K562 (cell line): ENCODE measurements at regions not wholly inside any gene's neighbourhood (a gene's known extent, or its start where the extent isn't known, plus 50 kb on each side); places are given as distances from the start of the nearest gene placed in this dataset.

Experiments
- ATAC-seq: fragments of 200-7000 bp; cut with Tn5 transposase; 3 replicates; pipeline ENCODE4 v1.9.1; 2020; ENCODE audit warnings: moderate library complexity
- BruUV-seq: library from RNA; stranded (reverse); fragments of 400-500 nt; replicated peaks from 2 replicates; lab custom pipeline; 2021; lab: Mats Ljungman, UMichigan
- CTCF ChIA-PET: fragments of 300-600 bp; formaldehyde crosslinking; extraction: SDS; loops from one replicate; lab custom pipeline; 2021; ENCODE audit warnings: low intra/inter-chr PET ratio; lab: Yijun Ruan, JAX
- POLR2A ChIA-PET: fragments of 300-600, 350-650 bp; sonication (Branson Sonifier 250); formaldehyde crosslinking; extraction: SDS; loops from one replicate; lab custom pipeline; 2021; ENCODE audit warnings: antibody characterized with exemption, inconsistent platforms; lab: Yijun Ruan, JAX
- DNase-seq, 4 experiments: peaks; one replicate each; pipeline versions ENCODE4 v3.0.0 to v3.0.0-alpha.2; 2011 to 2018; ENCODE audit warnings: low spot score in 3 of 4, mixed read lengths in 3 of 4; ENCODE audit errors: extremely low read depth in 1 of 4
- FAIRE-seq: peaks from 2 replicates; lab custom pipeline; 2011; peaks lifted over from hg19 to GRCh38; lab: Jason Lieb, UNC
- H2AFZ ChIP-seq: 2 replicates; pipeline ENCODE4 v1.6.0; 2011; ENCODE audit warnings: low read depth, low read length, control low read depth, inconsistent platforms
- H3K27ac ChIP-seq: fragments of 200-600 bp; 3 replicates; pipeline ENCODE4 v1.8.0; 2011; ENCODE audit warnings: low read depth, mild to moderate bottlenecking, control low read depth, inconsistent platforms, low read length, moderate library complexity, mixed read lengths; ENCODE audit errors: extremely low read depth
- H3K27me3 ChIP-seq, 2 experiments: fragments of 300-600 bp in 1 of 2; 2 replicates in 1 of 2; 3 replicates in 1 of 2; pipeline versions ENCODE4 v1.6.0 to v1.8.0; 2011; ENCODE audit warnings: inconsistent platforms in 2 of 2, low read length in 2 of 2, mild to moderate bottlenecking in 1 of 2, mixed read lengths in 1 of 2, moderate library complexity in 1 of 2; ENCODE audit not compliant: control insufficient read depth in 2 of 2, insufficient read depth in 2 of 2
- H3K36me3 ChIP-seq: fragments of 300-600 bp; 3 replicates; pipeline ENCODE4 v1.8.0; 2011; ENCODE audit warnings: mild to moderate bottlenecking, low read length, inconsistent platforms; ENCODE audit not compliant: control insufficient read depth, insufficient read depth
- H3K4me1 ChIP-seq, 2 experiments: fragments of 200-600 bp in 1 of 2; replicated peaks in 1 of 2; 2 replicates in 1 of 2; 3 replicates in 1 of 2; pipeline versions ENCODE4 v1.5.1 to v1.8.0; 2011; ENCODE audit warnings: inconsistent platforms in 2 of 2, low read length in 2 of 2, mild to moderate bottlenecking in 1 of 2, mixed read lengths in 1 of 2, moderate library complexity in 1 of 2; ENCODE audit not compliant: control insufficient read depth in 2 of 2, insufficient read depth in 2 of 2
- H3K4me2 ChIP-seq: 2 replicates; pipeline ENCODE4 v1.6.1; 2011; ENCODE audit warnings: low read length, control low read depth, inconsistent platforms, mixed read lengths; ENCODE audit not compliant: insufficient read depth
- H3K4me3 ChIP-seq: fragments of 200-600 bp; sonication (generic), shearing (Covaris generic); 2 replicates; pipeline ENCODE4 v1.5.1; 2016; ENCODE audit warnings: control low read depth, inconsistent platforms
- H3K79me2 ChIP-seq: fragments of 200-600 bp; 3 replicates; pipeline ENCODE4 v1.8.0; 2011; ENCODE audit warnings: low read length, inconsistent platforms; ENCODE audit not compliant: control insufficient read depth, insufficient read depth
- H3K9ac ChIP-seq, 2 experiments: 2 replicates each; pipeline versions ENCODE4 v1.6.0 to v1.6.1; 2011; ENCODE audit warnings: low read depth in 2 of 2, low read length in 2 of 2, control low read depth in 1 of 2, inconsistent platforms in 1 of 2, mild to moderate bottlenecking in 1 of 2, mixed read lengths in 1 of 2; ENCODE audit not compliant: insufficient read depth in 1 of 2
- H3K9me1 ChIP-seq: one replicate; pipeline ENCODE4 v1.6.0; 2011; ENCODE audit warnings: inconsistent platforms, mild to moderate bottlenecking, low read length, moderate library complexity; ENCODE audit not compliant: control insufficient read depth, insufficient read depth
- H3K9me3 ChIP-seq: replicated peaks from 2 replicates; pipeline ENCODE4 v1.5.1; 2011; ENCODE audit warnings: low read depth, low read length, inconsistent platforms; ENCODE audit not compliant: control insufficient read depth, insufficient read depth
- H4K20me1 ChIP-seq: replicated peaks from 2 replicates; pipeline ENCODE4 v1.6.1; 2011; ENCODE audit warnings: low read length, inconsistent platforms, mixed read lengths; ENCODE audit not compliant: control insufficient read depth, insufficient read depth
- CEBPB ChIP-seq: fragments of 450-650 bp; IDR thresholded peaks from 2 replicates; pipeline ENCODE4 v1.6.1; 2016; ENCODE audit warnings: missing genetic modification characterization, missing compliant biosample characterization
- GTF2E2 ChIP-seq: fragments of 200-800 bp; sonication (Bioruptor generic); IDR thresholded peaks from 2 replicates; pipeline ENCODE4 v1.6.1; 2016; ENCODE audit warnings: missing genetic modification characterization, missing compliant biosample characterization
- L3MBTL2 ChIP-seq: fragments of 450-650 bp; IDR thresholded peaks from 2 replicates; pipeline ENCODE4 v1.6.1; 2016; ENCODE audit warnings: mild to moderate bottlenecking, moderate library complexity
- RFX1 ChIP-seq: fragments of 450-650 bp; IDR thresholded peaks from 2 replicates; pipeline ENCODE4 v1.6.1; 2016; ENCODE audit warnings: mild to moderate bottlenecking, moderate library complexity
- TAF1 ChIP-seq: IDR thresholded peaks from 2 replicates; pipeline ENCODE4 v1.6.1; 2011; ENCODE audit warnings: mild to moderate bottlenecking, low read length, moderate library complexity; ENCODE audit not compliant: insufficient read depth, control insufficient read depth, severe bottlenecking; ENCODE audit errors: extremely low read depth
- ZNF253 ChIP-seq: fragments of 250-450 bp; sonication (Bioruptor Pico); conservative IDR thresholded peaks from 2 replicates; pipeline ENCODE4 v1.6.1; 2021; ENCODE audit warnings: mild to moderate bottlenecking
- WGBS: fragments of 100-300 bp; shearing (Covaris generic); methylation state at CpG from one replicate; pipeline ENCODE4 v1.1.6; 2016; ENCODE audit warnings: low coverage, mixed read lengths; ENCODE audit not compliant: insufficient coverage; ENCODE audit errors: missing lambda C conversion rate; 5-methylcytosine and 5-hydroxymethylcytosine counted together
- in situ Hi-C: fragments of 300-500 bp; cut with MboI; formaldehyde crosslinking; loops from 4 replicates; pipeline ENCODE4 v1.15.0; 2018; ENCODE audit warnings: inconsistent platforms, mixed read lengths
- intact Hi-C: fragments of 100-400 bp; cut with micrococcal nuclease; formaldehyde crosslinking; loops from 2 replicates; pipeline ENCODE4 v1.14.2; 2022
- TF ChIP-seq, protein P1 (sequence below), 2 experiments: fragments of 450-650 bp; IDR thresholded peaks; 2 replicates each; pipeline ENCODE4 v1.6.1; 2016; ENCODE audit warnings: mild to moderate bottlenecking in 2 of 2, borderline replicate concordance in 1 of 2, low read depth in 1 of 2, moderate library complexity in 1 of 2

DNA sequence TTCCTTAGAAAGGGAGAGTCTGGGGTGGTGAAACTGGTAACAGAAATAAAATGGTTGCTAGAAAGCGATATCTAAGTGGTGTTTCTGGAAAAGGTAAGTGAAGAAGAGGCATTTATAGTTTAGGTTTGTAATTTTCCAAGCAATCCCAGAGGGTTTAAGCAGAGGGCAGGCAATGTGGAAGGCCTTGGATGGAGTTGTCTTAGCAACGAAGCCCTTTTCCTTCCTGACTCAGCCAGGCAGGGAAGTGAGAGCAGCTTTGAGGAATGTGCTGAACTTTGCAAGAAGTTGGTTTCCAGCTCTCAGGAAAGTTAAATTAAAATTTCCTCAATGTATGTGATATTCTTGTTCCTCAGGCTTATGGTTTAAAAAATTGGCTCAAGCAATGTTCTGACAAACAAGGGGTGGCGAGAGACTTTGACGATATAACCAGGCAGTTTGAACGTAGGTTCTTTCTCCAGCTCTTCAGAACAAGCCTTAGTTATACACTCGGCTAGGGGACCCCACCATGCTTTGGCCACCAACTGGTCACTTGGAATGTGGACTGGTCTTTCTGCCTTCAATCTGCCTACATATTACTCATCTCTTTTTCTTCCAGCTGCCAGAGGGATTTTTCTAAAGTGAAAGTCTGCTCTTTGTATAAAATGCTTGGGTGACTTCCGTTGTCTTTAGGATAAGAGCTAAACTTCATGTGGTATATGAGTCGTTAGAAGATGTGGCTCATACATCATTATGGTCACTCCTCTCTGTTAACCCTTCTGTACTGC, 66.9 kb upstream of the SLC25A13 start:
- intact Hi-C loops (no loop called here), in situ Hi-C loops (no loop called here)
- no peaks in the 10 kb centered on the region for H3K36me3 ChIP-seq
- H3K4me2 ChIP-seq, result no peak overlapping the region
- H2AFZ ChIP-seq, result no peak overlapping the region
- WGBS, result under 1% methylated on average over 8 of the region's 8 CpGs
- no peaks in the 10 kb centered on the region for H3K4me1 ChIP-seq
- no TSS peak for BruUV-seq
- no peak for FAIRE-seq
- no peaks in the 10 kb centered on the region for H4K20me1 ChIP-seq
- ChIA-PET POLR2A (interaction anchor here (0.9 kb wide), 1 partner anchor 15 kb away, joined by 4 read pairs; no protein-coding TSS in a partner anchor), CTCF (no interaction called here)
- no peak overlapping the region for H3K27ac ChIP-seq
- H3K4me3 ChIP-seq, result no peak overlapping the region
- ATAC-seq, result no peak
- TF ChIP-seq L3MBTL2, result no peak
- 0 out of 2 replicates have a peak, but pooled peaks have one; percentile 13 for TF ChIP-seq RFX1
- no peak for TF ChIP-seq TAF1
- DNase-seq, result no peak
- H3K9me3 ChIP-seq, result no peaks in the 10 kb centered on the region
- no peaks in the 10 kb centered on the region for H3K79me2 ChIP-seq
- no peak overlapping the region for H3K9ac ChIP-seq
- H3K27me3 ChIP-seq, result peaks cover 0 to 4% of the 10 kb centered on the region in 2 experiments; a peak in 2 of 5 replicates
- no peaks in the 10 kb centered on the region for H3K9me1 ChIP-seq

- BruUV-seq, result no TSS peak
- POLR2A ChIA-PET, result no interaction called here
- H3K4me1 ChIP-seq, result no peaks in the 10 kb centered on the region
- no peaks in the 10 kb centered on the region for H3K9me1 ChIP-seq
- no peaks in the 10 kb centered on the region for H3K79me2 ChIP-seq
- ATAC-seq, result no peak
- CTCF ChIA-PET, result no interaction called here
- H3K36me3 ChIP-seq, result no peaks in the 10 kb centered on the region
- no peak overlapping the region for H3K4me2 ChIP-seq
- no peak for DNase-seq
- H3K9me3 ChIP-seq, result no peaks in the 10 kb centered on the region
- no peaks in the 10 kb centered on the region for H4K20me1 ChIP-seq
- no peak overlapping the region for H3K4me3 ChIP-seq
- H3K27ac ChIP-seq, result no peak overlapping the region
- H2AFZ ChIP-seq, result no peak overlapping the region
- in situ Hi-C loops (no loop called here), intact Hi-C loops (no loop called here)
- WGBS, result 0% methylated on average over 2 of the region's 2 CpGs
- H3K27me3 ChIP-seq, result peaks cover 0 to 4% of the 10 kb centered on the region in 2 experiments; a peak in 2 of 5 replicates
- no peak overlapping the region for H3K9ac ChIP-seq
- no peak for FAIRE-seq
- TF ChIP-seq, protein P1, sequence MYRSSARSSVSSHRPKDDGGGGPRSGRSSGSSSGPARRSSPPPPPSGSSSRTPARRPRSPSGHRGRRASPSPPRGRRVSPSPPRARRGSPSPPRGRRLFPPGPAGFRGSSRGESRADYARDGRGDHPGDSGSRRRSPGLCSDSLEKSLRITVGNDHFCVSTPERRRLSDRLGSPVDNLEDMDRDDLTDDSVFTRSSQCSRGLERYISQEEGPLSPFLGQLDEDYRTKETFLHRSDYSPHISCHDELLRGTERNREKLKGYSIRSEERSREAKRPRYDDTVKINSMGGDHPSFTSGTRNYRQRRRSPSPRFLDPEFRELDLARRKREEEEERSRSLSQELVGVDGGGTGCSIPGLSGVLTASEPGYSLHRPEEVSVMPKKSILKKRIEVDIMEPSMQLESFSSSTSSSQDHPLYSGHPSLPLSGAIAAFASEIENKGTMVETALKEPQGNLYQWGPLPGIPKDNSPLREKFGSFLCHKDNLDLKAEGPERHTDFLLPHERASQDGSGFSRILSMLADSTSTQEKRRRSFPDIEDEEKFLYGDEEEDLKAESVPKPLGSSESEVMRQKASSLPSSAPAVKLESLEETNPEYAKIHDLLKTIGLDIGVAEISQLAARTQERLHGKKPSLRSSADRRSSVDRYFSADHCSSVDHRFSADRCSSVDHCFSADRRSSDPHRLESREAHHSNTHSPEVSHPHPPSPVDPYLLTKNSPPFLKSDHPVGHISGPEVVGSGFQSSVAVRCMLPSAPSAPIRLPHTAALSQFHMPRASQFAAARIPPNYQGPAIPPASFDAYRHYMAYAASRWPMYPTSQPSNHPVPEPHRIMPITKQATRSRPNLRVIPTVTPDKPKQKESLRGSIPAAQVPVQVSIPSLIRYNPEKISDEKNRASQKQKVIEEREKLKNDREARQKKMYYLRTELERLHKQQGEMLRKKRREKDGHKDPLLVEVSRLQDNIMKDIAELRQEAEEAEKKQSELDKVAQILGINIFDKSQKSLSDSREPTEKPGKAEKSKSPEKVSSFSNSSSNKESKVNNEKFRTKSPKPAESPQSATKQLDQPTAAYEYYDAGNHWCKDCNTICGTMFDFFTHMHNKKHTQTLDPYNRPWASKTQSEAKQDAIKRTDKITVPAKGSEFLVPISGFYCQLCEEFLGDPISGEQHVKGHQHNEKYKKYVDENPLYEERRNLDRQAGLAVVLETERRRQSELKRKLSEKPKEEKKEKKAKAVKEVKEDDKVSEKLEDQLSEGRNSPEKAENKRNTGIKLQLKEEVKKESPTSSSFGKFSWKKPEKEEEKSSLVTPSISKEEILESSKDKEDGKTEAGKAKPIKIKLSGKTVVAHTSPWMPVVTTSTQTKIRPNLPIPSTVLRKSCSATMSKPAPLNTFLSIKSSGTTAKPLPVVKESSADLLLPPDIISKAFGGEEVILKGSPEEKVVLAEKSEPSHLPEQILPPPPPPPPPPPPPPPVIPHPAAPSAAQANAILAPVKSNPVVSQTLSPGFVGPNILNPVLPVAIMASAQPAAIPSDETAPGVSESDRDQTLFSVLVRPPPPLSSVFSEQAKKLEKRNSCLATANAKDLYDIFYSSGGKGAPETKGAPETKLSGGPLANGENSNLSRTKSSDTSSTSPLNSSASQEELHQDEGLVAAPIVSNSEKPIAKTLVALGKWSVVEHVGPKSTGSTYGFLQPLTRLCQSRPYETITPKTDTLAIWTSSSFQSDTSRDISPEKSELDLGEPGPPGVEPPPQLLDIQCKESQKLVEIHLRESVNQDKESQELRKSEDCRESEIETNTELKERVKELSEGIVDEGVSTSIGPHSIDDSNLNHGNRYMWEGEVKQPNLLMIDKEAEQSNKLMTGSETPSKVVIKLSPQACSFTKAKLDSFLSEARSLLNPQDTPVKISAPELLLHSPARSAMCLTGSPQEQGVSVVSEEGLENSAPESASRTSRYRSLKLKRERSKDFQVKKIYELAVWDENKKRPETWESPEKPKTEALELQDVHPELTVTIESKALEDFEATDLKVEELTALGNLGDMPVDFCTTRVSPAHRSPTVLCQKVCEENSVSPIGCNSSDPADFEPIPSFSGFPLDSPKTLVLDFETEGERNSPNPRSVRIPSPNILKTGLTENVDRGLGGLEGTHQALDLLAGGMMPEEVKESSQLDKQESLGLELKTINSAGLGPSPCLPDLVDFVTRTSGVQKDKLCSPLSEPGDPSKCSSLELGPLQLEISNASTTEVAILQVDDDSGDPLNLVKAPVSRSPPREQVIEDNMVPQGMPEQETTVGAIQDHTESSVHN (IDR thresholded peaks at IDR 0.05; ENCODE audit: borderline replicate concordance in 1 of 2, low read depth in 1 of 2), result no peak
- TF ChIP-seq CEBPB (tag) (peak; percentile 47), GTF2E2 (tag) (no peak), ZNF253 (CRISPR knock-in tag) (no peak)
These were observed 66.3 kb upstream of the SLC25A13 start for GRCh38 chr7:96388166-96388565.
